Bronchial epithelial cell (primary cell): ENCODE measurements at regions not wholly inside any gene's neighbourhood (a gene's known extent, or its start where the extent isn't known, plus 50 kb on each side); places are given as distances from the start of the nearest gene placed in this dataset.

ENCODE experiments used
- DNase-seq: peaks from one replicate; pipeline ENCODE4 v3.0.0-alpha.2; 2010; ENCODE audit warnings: low read depth
- FAIRE-seq: peaks from 2 replicates; lab custom pipeline; 2011; peaks lifted over from hg19 to GRCh38; lab: Jason Lieb, UNC
- H3K27me3 ChIP-seq: 2 replicates; pipeline ENCODE4 v1.5.1; 2011; ENCODE audit warnings: low read length; ENCODE audit not compliant: control insufficient read depth, insufficient read depth
- H3K36me3 ChIP-seq: 2 replicates; pipeline ENCODE4 v1.5.1; 2011; ENCODE audit warnings: low read length; ENCODE audit not compliant: control insufficient read depth, insufficient read depth
- H3K4me3 ChIP-seq: 2 replicates; pipeline ENCODE4 v1.5.1; 2011; ENCODE audit warnings: mild to moderate bottlenecking, low read depth, low read length, control low read depth
- CTCF ChIP-seq: IDR thresholded peaks from 2 replicates; pipeline ENCODE4 v1.5.1; 2011; ENCODE audit warnings: mild to moderate bottlenecking, moderate library complexity, low read length, control low read depth, inconsistent platforms; ENCODE audit not compliant: insufficient read depth, severe bottlenecking

DNA sequence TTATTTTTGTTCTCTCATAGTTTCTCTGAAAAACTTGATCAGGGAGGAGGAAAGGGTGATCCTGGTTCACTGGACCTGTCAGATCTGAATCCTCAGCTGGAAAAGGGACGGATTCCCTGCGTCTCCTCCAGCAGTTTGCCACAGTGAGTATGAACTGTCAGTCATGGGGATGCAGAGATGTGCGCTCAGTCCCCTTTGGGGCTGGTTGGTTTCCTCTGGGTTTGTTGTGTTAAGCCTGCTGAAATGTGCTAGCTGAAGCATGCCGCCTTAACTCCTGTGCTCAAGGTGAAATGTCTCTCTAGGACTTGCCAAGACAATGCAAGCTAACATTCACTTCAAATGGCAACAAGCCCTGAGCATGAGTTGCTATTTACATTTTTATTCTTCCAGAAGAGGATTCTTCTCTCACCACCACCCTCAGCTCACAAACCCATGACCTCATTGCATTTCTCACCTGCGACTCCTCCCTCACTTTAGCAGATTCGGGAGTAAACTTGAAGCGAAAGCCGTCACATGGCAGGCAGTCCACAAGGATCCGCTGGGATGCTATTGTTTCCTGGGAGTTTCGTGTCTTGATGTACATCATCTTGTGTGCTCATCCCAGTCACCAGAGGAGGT lies 192.9 kb upstream of the FZD8 start:
- FAIRE-seq (peak; percentile 75), DNase-seq (peak; percentile 76)
- TF ChIP-seq CTCF, result no peak
- Histone ChIP-seq H3K27me3 (no peaks in the 10 kb centered on the region), H3K36me3 (no peaks in the 10 kb centered on the region), H3K4me3 (no peak overlapping the region)

DNA sequence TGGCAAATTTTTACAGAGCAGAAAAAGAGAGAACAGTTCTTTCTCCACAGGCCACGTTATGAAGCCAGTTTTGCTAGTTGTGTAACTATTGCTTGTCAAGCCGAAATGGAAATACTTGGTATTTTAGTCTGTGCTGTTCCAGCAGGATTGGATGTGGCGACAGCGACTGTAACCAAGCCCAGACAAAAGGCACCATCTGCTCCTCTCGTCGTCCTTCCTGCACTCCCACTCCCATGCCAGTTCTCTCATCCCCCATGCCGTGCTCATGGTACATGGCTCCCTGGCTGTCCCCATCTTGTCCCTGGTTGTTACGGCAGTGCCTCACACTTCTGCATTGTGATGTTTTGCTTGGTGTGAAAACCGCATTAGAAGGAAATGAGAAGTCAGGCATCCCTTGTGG lies 185.7 kb upstream of the FZD8 start:
- DNase-seq (no peak), FAIRE-seq (no peak)
- Histone ChIP-seq H3K36me3 (no peaks in the 10 kb centered on the region), H3K27me3 (no peaks in the 10 kb centered on the region), H3K4me3 (no peak overlapping the region)
- TF ChIP-seq CTCF, result no peak

DNA sequence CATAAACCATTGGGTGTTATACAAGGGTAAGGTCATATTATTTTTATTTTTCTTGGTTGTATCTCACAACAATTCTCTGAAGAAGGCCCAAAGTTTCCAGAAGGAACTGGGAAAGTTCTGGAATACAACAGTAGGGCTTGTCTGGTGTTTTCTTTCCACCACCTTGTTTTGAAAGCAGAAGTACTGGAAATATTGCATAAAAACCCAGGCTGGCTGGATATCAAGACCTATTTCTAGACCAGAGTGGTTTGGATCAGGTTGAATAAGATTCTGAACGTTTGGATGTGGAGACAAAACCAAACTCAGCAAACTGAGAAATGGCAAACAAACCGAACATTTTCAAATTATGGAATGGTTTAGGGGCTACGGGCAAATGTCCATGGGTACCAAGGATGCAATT lies 182.6 kb upstream of the FZD8 start:
- FAIRE-seq (no peak), DNase-seq (no peak)
- TF ChIP-seq CTCF, result no peak
- Histone ChIP-seq H3K36me3 (no peaks in the 10 kb centered on the region), H3K27me3 (no peaks in the 10 kb centered on the region), H3K4me3 (no peak overlapping the region)

- FAIRE-seq, result no peak
- peak; percentile 82 for DNase-seq
- TF ChIP-seq CTCF, result peak; percentile 78
- H3K27me3 ChIP-seq, result no peaks in the 10 kb centered on the region
- no peak overlapping the region for H3K4me3 ChIP-seq
- H3K36me3 ChIP-seq, result no peaks in the 10 kb centered on the region
Measured at GRCh38 chr10:35822316-35822715, 180.2 kb upstream of the FZD8 start.

- no peak for TF ChIP-seq CTCF
- no peaks in the 10 kb centered on the region for H3K36me3 ChIP-seq
- peak; percentile 61 for DNase-seq
- H3K4me3 ChIP-seq, result no peak overlapping the region
- no peaks in the 10 kb centered on the region for H3K27me3 ChIP-seq
- FAIRE-seq, result peak; percentile 52
Measured at GRCh38 chr10:35821339-35821911, 179.3 kb upstream of the FZD8 start.

DNA sequence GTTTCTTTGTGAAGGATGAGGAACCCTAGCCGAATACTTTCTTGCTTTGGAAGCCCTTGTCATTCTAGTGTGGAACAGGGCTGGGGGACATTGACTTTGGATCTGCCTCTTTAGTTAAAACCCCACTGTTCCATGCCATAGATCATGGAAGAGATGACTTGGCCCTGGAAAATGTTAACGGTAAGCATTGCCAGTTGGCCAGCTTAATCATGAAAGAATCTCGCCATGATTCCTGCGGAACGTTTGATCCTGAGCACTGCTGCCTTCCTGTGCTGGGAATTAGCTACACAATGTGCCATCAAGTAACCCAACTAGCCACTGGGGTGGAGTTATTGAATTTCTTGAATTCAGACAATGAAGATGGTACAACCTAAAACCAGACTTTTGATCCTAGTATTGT lies 177.6 kb upstream of the FZD8 start:
- no peaks in the 10 kb centered on the region for H3K36me3 ChIP-seq
- DNase-seq (no peak), FAIRE-seq (no peak)
- H3K27me3 ChIP-seq, result no peaks in the 10 kb centered on the region
- H3K4me3 ChIP-seq, result no peak overlapping the region
- TF ChIP-seq CTCF, result no peak
